BLaER1 (cell line): ENCODE measurements at regions not wholly inside any gene's neighbourhood (a gene's known extent, or its start where the extent isn't known, plus 50 kb on each side); places are given as distances from the start of the nearest gene placed in this dataset.

ENCODE experiments used
- H3K27ac ChIP-seq: shearing (Covaris generic); formaldehyde crosslinking; 2 replicates; pipeline ENCODE4 v1.8.1; 2022
- H3K27me3 ChIP-seq: shearing (Covaris generic); formaldehyde crosslinking; 2 replicates; pipeline ENCODE4 v1.8.1; 2022
- H3K36me3 ChIP-seq: shearing (Covaris generic); formaldehyde crosslinking; 2 replicates; pipeline ENCODE4 v1.8.1; 2022
- H3K4me1 ChIP-seq: shearing (Covaris generic); formaldehyde crosslinking; 2 replicates; pipeline ENCODE4 v1.8.1; 2022
- H3K4me2 ChIP-seq: shearing (Covaris generic); formaldehyde crosslinking; 2 replicates; pipeline ENCODE4 v1.8.1; 2022
- H3K4me3 ChIP-seq: shearing (Covaris generic); formaldehyde crosslinking; 2 replicates; pipeline ENCODE4 v1.8.1; 2022
- H3K9ac ChIP-seq: shearing (Covaris generic); formaldehyde crosslinking; 2 replicates; pipeline ENCODE4 v1.8.1; 2022
- H3K9me3 ChIP-seq: shearing (Covaris generic); formaldehyde crosslinking; 2 replicates; pipeline ENCODE4 v1.8.1; 2022
- H4K20me1 ChIP-seq: shearing (Covaris generic); formaldehyde crosslinking; 2 replicates; pipeline ENCODE4 v1.8.1; 2022
- Cebpa-rat ChIP-seq: shearing (Covaris generic); IDR thresholded peaks from 2 replicates; pipeline ENCODE4 v1.8.1; 2022

GRCh38 chr3:197447057-197447456 is 108.7 kb downstream of the BDH1 start:
- Histone ChIP-seq H3K9me3 (no peaks in the 10 kb centered on the region), H3K36me3 (no peaks in the 10 kb centered on the region), H3K27me3 (no peaks in the 10 kb centered on the region), H3K27ac (no peak overlapping the region), H4K20me1 (no peaks in the 10 kb centered on the region), H3K4me1 (peaks cover 30% of the 10 kb centered on the region), H3K4me2 (peak overlapping the region; percentile 66; the same call in 1 of the 2 replicates), H3K4me3 (no peak overlapping the region), H3K9ac (no peak overlapping the region)
- no peak for TF ChIP-seq Cebpa-rat

- H3K4me2 ChIP-seq = peak overlapping the region; percentile 66
- H3K27ac ChIP-seq = no peak overlapping the region
- H3K27me3 ChIP-seq = no peaks in the 10 kb centered on the region
- no peak overlapping the region for H3K9ac ChIP-seq
- H3K36me3 ChIP-seq = no peaks in the 10 kb centered on the region
- no peaks in the 10 kb centered on the region for H3K9me3 ChIP-seq
- H4K20me1 ChIP-seq = no peaks in the 10 kb centered on the region
- TF ChIP-seq Cebpa-rat = no peak
- no peak overlapping the region for H3K4me3 ChIP-seq
- peaks cover 30% of the 10 kb centered on the region for H3K4me1 ChIP-seq
Measured at GRCh38 chr3:197446700-197447056, 109.1 kb downstream of the BDH1 start.

- H3K27ac ChIP-seq = no peak overlapping the region
- H3K4me3 ChIP-seq = no peak overlapping the region
- H3K9ac ChIP-seq = 0 out of 2 replicates have a peak overlapping the region, but pooled peaks have one; percentile 2
- H3K9me3 ChIP-seq = no peaks in the 10 kb centered on the region
- no peaks in the 10 kb centered on the region for H3K27me3 ChIP-seq
- no peaks in the 10 kb centered on the region for H3K36me3 ChIP-seq
- no peak for TF ChIP-seq Cebpa-rat
- no peaks in the 10 kb centered on the region for H4K20me1 ChIP-seq
- H3K4me1 ChIP-seq = peaks cover 30% of the 10 kb centered on the region
- H3K4me2 ChIP-seq = peak overlapping the region; percentile 66
Measured at GRCh38 chr3:197445896-197446699, 109.7 kb downstream of the BDH1 start.

GRCh38 chr3:197444793-197445379 is 110.9 kb downstream of the BDH1 start:
- no peak overlapping the region for H3K9ac ChIP-seq
- TF ChIP-seq Cebpa-rat = no peak
- H3K36me3 ChIP-seq = no peaks in the 10 kb centered on the region
- H3K27ac ChIP-seq = no peak overlapping the region
- no peaks in the 10 kb centered on the region for H3K27me3 ChIP-seq
- peaks cover 30% of the 10 kb centered on the region for H3K4me1 ChIP-seq
- no peak overlapping the region for H3K4me3 ChIP-seq
- H4K20me1 ChIP-seq = no peaks in the 10 kb centered on the region
- peak overlapping the region; percentile 66 for H3K4me2 ChIP-seq
- no peaks in the 10 kb centered on the region for H3K9me3 ChIP-seq

GRCh38 chr3:197443506-197443905 is 112.3 kb downstream of the BDH1 start:
- Histone ChIP-seq H3K27me3 (no peaks in the 10 kb centered on the region), H3K4me2 (no peak overlapping the region), H4K20me1 (no peaks in the 10 kb centered on the region), H3K4me3 (no peak overlapping the region), H3K4me1 (peaks cover 30% of the 10 kb centered on the region), H3K27ac (no peak overlapping the region), H3K9me3 (no peaks in the 10 kb centered on the region), H3K9ac (no peak overlapping the region), H3K36me3 (no peaks in the 10 kb centered on the region)
- TF ChIP-seq Cebpa-rat = no peak

- Histone ChIP-seq H3K4me2 (no peak overlapping the region), H3K9me3 (no peaks in the 10 kb centered on the region), H3K9ac (no peak overlapping the region), H4K20me1 (no peaks in the 10 kb centered on the region), H3K36me3 (no peaks in the 10 kb centered on the region), H3K27ac (no peak overlapping the region), H3K27me3 (no peaks in the 10 kb centered on the region), H3K4me1 (peaks cover 17% of the 10 kb centered on the region), H3K4me3 (no peak overlapping the region)
- TF ChIP-seq Cebpa-rat = no peak
Measured at GRCh38 chr3:197440717-197441303, 115.0 kb downstream of the BDH1 start.

- no peak overlapping the region for H3K4me2 ChIP-seq
- H3K9me3 ChIP-seq = no peaks in the 10 kb centered on the region
- H3K27me3 ChIP-seq = no peaks in the 10 kb centered on the region
- no peak overlapping the region for H3K27ac ChIP-seq
- H3K4me3 ChIP-seq = no peak overlapping the region
- no peaks in the 10 kb centered on the region for H4K20me1 ChIP-seq
- no peaks in the 10 kb centered on the region for H3K36me3 ChIP-seq
- no peaks in the 10 kb centered on the region for H3K4me1 ChIP-seq
- no peak for TF ChIP-seq Cebpa-rat
- H3K9ac ChIP-seq = no peak overlapping the region
Measured at GRCh38 chr3:197438906-197439305, 116.9 kb downstream of the BDH1 start.

GRCh38 chr3:197435426-197435825 is 120.3 kb downstream of the BDH1 start:
- no peaks in the 10 kb centered on the region for H3K36me3 ChIP-seq
- H3K4me1 ChIP-seq = peaks cover 11% of the 10 kb centered on the region
- H4K20me1 ChIP-seq = no peaks in the 10 kb centered on the region
- H3K4me3 ChIP-seq = no peak overlapping the region
- TF ChIP-seq Cebpa-rat = no peak
- H3K27me3 ChIP-seq = no peaks in the 10 kb centered on the region
- H3K9ac ChIP-seq = no peak overlapping the region
- H3K9me3 ChIP-seq = no peaks in the 10 kb centered on the region
- no peak overlapping the region for H3K27ac ChIP-seq
- H3K4me2 ChIP-seq = no peak overlapping the region

GRCh38 chr3:197434830-197435229 is 120.9 kb downstream of the BDH1 start:
- no peak overlapping the region for H3K27ac ChIP-seq
- no peak for TF ChIP-seq Cebpa-rat
- H3K4me1 ChIP-seq = peaks cover 17% of the 10 kb centered on the region
- no peak overlapping the region for H3K4me3 ChIP-seq
- H3K27me3 ChIP-seq = no peaks in the 10 kb centered on the region
- H4K20me1 ChIP-seq = no peaks in the 10 kb centered on the region
- no peak overlapping the region for H3K9ac ChIP-seq
- no peak overlapping the region for H3K4me2 ChIP-seq
- H3K9me3 ChIP-seq = no peaks in the 10 kb centered on the region
- H3K36me3 ChIP-seq = no peaks in the 10 kb centered on the region
